Right kidney (tissue), 1 donor: ENCODE measurements at regions not wholly inside any gene's neighbourhood (a gene's known extent, or its start where the extent isn't known, plus 50 kb on each side); places are given as distances from the start of the nearest gene placed in this dataset.
A peak's percentile ranks its signal among the peaks of the same experiment; 100 is the strongest.

ENCODE experiments used
- DNase-seq: peaks from one replicate; pipeline ENCODE4 v3.0.0-alpha.2; 2016

DNA sequence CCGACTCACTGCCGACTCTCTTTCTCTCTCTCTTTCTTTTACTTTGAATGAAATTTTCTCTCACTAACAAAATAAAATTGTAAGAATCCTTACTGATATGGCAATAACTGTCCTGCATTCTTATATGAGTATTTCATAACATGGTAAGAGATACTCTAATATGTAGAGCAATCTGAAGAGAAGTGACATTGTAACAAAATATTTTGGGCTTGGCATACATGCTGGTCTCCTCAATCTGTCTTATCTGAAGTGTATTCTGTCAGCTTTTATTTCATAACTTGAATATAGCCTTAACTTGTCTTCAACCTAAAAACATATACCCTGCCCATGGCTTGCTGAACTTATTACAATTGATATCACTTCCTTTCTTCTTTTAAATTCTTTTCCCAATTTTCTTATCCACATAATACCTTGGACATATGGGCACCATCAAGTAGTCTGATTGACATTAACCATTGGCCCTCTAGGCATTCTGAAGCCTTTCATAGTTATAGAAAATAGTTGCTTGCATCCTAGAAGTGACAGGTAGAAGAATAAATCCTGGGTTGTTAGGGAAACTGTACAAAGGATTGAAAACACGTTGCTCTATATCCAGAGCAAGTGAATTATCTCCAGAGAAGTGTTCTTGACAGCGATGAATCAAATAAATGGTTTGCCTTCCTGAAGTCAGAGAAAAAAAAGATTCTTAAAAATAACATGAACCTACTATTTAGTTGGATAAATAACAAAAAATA, 537.6 kb upstream of the TYRP1 start:
- DNase-seq, result no peak

DNA sequence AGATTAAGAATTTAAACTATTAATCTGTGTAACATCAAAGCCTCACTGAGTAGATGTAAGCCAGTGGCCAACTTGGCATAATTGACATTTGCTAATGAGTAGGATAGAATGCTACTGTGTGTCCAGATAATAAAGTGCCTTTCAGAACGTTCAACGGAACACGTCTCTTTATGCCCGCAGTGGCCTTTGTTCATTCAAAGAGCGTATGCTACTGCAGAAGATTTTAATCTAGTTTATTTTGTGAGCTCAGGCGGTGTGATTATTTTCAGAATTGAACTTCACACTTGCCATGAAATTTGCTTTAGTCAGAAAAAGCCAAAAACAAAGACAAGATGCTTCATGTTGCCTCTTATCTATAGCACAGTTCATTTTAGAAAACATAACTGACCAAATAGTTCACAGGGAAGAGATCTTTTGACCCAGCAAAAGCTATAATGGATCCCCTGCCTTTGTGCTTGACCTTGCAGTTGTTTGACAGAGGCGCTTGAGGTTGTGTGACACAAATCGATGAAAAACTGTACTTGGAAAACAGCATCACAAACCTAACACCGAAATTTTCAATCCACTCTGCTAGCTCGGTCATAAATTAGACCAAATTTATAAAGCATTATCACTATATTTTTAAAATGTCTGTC, 530.9 kb upstream of the TYRP1 start:
- DNase-seq, result no peak

DNA sequence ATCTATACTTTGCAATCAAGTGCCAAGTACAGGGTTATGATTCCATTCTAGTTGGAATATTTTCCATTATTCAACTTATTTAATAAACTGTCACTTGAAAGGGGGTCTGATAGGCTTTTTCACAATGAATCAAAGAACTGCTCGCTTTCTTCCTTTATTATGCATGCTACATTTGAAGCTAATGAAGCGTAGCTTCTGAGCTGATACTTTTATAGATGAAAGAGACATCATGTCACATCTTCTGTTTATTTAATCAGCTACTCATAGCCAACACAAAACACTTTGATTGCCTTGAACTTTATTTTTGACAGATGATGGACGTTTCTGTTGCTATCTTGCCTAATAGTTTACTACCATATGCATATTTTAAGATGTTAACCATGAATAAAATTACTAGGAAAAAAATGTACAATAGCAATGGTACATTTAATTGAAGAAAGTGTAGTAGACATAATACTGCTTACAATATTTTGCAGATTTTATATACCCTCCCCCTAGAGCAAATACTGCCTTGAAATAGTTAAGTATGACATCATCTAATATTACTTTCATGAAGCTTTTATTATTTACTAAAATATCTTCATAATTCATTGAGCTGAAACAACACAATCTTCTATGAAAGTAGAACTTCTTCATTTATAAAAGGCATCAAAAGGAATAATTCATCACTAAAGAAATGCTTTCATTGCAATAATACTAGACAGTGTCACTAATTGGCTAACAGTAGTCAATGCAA, 529.3 kb upstream of the TYRP1 start:
- no peak for DNase-seq

DNA sequence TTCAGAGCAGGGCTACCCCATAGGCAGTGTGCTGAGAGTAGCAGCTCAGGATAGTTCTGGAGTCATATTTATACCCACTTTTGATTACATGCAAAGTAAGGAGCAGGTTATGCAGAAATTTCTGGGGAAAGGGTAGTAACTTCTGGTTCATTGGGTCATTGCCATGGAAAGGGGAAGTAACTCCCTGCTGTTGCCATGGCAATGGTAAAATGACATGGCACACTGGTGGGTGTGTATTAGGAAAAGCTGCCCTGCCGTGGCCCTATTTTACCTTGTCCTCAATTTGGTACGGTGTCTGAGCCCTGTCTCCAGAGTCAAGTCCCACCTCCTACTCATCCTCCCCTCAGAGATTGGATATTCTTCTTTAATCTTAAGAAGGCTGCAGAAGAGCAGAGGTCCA, 526.7 kb upstream of the TYRP1 start:
- no peak for DNase-seq

DNA sequence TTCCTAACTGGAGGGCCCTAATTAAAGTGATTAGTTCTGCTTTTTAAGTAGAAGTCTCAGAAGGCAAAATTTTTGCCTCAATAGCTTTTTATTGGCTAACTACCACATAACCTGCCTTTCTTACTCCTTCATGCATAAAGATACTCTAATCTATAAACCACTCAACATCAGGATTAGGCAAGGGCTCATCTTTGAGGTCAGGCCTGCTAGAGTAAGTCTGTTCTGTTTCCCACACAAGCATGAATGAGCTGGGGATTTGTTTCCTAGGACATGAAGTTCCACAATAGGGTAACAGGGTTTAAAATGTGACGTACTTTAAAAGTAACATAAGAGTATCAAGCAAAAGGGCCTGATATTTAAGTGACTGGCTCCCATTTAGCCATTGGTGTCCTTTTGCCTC, 522.7 kb upstream of the TYRP1 start:
- DNase-seq, result no peak

DNA sequence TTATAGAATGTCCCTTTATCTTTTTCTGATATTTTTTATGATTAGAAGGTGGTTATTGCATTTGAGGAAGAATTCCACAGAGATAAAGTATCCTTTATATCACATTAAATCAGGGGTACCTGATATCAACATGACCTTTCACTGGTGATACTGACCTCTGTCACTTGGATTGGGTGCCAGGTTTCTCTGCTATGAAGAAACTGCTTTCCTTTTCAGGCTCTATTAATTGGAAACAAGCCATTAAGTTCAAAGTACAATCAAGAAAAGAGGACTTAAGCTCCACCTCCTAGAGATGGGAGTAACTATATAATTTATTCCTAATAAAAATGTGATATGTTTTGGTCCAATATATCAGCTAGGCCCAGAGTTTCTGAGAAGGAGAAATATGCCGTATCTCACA, 514.6 kb upstream of the TYRP1 start:
- no peak for DNase-seq

DNA sequence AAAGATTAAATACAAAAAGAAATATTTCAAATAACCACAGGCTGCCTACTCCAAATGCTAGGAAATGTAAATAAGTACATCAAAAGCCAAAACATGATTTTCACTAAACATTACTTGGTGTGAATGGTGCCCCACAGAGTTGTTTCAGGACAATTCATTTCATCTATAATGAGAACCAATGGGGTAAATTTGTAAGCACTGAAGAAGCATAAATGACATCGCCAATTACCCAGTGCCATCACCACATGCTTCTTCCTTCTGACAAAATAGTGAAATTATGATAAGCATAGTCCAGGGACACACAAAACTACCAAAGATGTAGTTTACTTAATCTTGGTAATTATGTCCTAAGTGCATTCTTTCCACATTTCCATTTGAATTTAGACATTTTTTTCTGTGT, 510.4 kb upstream of the TYRP1 start:
- no peak for DNase-seq

DNA sequence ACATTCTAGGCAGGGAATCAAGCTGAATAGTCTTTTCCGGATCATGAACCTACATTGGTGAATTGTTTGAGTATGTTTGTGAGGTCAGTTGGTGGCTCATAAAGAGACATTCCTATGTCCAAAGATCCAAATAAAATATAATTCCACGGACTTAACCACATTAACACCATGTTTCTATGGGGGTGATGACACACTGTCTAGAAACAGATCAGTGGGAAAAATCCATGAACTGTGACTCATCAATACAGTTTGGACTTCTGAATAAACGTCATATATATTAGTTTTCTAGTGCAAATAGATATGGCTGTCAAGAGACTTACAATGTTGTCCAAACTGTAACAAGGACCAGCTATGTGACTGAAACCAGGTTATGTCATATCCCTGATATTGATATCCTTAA, 509.9 kb upstream of the TYRP1 start:
- DNase-seq, result no peak

DNA sequence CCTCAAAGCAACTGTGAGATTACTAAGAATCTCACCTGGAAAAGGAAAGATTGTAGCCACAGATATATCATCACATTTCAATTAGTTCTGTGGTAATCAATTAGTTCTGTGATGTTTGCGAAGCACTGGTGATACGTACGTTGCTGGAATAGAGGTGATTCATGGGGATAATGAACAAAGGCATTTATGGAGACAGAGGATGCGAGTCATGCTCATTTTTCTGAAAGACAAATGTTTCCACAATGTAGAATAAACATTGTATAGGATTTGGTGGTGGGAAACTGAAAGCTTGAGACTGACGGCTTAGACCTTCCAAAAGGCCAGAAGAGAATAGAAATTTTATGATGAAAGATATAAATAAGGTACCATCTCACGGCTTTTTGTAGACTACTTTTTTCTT, 507.3 kb upstream of the TYRP1 start:
- DNase-seq, result no peak

DNA sequence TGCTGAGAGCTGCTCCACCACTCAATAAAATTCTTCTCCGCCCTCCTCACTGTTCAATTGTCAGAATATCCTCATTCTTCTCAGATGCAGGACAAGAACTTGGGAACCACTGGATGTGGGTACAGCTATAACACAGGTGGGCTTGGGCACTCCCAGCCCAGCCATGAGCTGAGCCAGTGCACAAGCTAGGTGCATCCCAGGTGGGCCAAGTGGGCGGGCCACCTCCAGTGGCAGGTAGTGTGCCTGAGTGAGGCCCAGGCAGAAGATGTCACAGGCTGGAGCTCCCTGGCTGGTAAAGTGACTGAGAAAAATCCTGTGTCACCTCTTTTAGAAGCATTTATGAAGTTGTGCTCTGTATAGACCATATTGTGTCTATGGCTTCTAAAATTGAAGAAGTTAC, 501.6 kb upstream of the TYRP1 start:
- no peak for DNase-seq

DNA sequence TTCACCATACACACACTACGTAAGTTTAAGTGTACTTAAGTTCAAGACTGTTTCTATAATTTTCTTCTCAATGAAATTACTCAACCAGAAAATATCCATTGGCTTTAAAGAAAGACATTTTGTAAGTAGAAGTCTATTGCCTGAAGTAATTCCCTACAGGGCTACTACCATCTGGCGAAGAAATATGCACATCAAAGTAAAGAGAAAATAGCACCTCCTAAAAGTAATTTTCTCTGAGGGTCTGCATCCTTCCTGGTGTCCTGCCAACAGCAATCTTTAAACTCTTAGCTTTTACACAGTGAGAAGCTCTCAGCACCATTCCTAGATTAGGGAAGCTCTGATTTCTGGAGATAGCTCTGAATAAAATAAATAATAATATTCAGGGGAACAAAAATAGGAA, 498.5 kb upstream of the TYRP1 start:
- DNase-seq, result no peak

DNA sequence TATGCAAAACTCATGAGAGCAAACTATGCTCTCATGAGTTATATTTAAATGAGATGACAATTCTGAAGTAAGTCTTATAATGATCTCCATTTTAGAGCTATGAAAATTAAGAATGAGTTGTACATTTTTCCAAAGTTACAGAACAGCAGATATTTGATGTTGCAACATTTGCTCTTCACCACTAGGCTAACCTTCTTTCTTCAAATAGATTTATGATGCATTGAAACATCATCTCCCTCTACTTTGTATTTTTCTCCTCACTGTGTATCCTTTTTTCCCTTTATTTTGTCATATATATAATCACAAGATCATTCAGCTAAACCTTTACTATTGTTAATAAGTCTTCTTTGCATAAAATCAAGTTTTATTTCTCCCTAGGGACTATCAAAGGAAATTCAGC, 497.7 kb upstream of the TYRP1 start:
- no peak for DNase-seq

DNA sequence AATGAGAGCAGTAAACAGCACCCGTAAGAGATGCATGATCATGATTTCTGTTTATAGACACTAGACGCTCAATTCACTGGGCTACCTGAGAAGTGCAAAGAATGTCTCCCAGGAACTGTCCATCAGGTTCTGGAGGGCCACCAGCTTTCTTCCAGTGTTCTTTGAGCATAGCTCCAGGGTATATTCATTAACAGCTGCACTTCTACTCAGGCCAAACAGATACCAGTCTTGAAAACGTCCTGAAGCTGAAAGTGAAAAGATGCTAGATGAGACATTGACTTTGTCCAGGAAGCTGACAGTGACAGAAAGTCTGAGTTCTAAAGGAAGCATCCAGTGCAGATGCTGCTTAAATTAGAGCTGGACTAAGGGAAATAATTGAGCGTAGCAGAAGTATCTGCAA, 488.7 kb upstream of the TYRP1 start:
- no peak for DNase-seq

DNA sequence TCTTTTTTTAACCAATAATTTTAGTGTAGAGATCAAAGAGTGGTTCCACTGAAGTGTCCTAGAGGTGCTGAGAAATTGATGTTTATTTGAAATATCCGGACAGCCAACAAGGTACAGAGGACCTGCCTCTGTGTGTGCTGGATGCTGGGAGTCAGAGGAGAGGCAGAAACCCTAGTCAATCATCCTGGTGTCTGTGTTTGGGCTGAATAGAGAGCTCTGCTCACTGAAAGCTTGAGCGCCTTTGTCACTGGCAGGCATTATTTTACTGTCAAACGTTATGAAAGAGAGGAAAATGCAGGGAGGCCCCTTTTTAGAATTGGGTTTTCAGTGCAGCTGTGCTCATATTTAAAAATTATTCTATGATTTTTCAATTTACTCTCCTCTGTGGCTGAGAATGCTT, 480.3 kb upstream of the TYRP1 start:
- no peak for DNase-seq

DNA sequence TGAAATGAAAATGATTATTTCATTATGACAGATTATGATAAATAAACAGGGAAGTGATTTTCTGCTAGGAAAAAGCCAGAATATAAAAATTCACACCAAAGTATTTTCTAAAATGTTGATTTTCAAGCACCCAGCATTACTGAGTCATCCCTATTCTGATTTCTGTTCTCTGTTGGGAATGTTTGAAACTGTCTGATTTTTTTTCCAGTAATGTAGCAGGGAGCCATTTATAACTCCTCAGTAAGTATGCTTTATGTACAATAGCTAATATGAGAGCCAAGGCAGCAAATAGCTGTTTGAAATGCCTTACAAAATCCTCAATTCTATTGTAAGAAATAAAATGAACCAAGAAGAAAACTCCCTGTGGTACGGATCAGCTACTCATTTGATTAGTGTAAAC, 471.7 kb upstream of the TYRP1 start:
- DNase-seq, result no peak

DNA sequence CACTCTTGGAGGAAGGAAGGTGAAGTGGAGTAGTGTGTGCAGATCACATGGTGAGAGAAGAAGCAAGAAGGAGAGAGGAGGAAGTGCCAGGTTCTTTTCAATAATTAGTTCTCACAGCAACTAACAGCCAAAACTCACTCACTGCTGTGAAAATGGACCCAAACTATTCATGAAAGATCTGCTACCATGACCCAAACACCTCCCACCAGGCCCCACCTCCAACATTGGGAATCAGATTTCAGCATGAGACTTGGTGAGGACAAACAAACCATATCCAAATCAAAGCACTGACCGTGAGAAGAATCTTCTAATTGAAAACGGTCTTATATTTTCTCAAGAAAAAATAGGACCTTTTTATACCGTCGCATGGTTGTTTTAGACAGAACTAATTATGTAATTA, 468.7 kb upstream of the TYRP1 start:
- no peak for DNase-seq

DNA sequence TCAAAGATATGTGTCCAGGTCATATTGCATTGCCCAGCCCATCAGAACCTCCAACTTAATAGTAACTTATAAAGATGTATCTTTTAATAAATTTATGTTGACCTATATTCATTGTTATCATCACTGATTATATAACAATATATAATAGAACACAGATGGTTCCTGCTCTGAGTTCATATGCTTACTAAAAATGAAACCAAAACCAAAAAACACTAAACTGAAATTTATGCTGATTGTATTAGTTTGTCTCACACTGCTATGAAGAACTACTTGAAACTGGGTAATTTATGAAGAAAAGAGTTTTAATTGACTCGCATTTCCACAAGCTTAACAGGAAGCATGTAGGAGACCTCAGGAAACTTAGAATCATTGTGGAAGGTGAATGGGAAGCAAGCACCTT, 462.5 kb upstream of the TYRP1 start:
- DNase-seq, result no peak

DNA sequence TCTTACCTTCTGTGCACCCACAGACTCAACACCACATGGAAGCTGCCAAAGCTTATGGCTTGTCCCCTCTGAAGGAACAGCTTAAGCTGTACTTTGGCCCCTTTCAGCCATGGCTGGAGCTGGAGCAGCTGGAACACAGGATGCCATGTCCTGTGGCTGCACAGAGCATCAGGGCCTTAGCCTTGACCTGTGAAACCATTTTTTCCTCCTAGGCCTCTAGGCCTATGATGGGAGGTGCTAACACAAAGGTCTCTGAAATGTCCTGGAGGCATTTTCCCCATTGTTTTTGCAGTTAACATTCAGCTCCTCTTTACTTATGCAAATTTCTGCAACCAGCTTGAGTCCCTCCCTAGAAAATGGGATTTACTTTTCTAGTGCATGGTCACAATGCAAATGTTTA, 461.4 kb upstream of the TYRP1 start:
- no peak for DNase-seq

DNA sequence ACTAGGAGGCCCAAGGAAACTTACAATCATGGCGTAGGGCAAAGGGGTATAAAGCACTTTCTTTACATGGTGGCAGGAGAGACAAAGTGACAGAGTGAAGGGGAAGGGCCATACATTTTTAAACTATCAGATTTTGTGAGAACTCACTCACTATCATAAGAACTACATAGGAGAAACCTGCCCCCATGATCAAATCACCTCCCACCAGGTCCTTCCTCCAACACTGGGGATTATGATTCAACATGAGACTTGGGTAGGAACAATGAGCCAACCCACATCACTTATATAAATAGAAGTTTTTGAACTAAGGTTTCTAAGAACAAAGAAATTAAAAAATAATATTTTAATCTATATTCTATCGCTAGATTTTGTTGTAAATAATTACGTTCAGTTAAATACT, 460.3 kb upstream of the TYRP1 start:
- DNase-seq, result no peak

DNA sequence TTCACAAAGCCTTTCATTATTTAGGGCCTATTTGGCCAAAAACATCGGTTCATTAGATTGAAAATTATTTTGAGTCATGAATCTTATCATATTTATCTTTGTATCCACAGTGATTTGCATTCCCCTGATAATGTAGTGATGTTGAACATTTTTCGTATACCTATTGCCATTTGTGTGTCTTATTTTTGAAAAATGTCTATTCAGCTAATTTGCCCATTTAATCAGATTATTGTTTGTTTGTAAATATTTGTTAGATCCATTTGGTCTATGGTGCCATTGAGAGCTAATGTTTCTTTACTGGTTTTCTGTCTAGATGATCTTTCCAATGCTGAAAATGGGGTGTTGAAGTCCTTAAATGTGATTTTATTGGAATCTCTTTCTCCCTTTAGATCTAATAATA, 439.2 kb upstream of the TYRP1 start:
- no peak for DNase-seq

DNA sequence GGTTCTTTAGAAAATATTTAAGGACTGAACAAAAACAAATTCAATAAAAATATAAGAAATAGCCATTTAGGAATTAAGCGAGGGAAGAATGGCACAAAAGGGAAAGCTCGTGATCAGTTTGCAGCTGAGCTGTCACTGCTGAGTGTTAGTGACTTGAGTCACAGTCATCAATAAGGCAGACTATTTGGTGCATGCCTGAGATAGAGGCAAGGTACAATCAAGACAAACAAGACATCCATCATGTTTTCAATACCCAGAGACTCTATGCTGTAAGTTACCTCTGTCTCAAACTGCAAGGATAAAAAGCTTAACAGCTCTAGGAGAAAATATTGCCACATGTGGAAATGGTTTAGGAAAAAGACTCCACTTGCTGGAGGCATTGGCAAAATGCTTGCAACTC, 426.4 kb upstream of the TYRP1 start:
- no peak for DNase-seq

DNA sequence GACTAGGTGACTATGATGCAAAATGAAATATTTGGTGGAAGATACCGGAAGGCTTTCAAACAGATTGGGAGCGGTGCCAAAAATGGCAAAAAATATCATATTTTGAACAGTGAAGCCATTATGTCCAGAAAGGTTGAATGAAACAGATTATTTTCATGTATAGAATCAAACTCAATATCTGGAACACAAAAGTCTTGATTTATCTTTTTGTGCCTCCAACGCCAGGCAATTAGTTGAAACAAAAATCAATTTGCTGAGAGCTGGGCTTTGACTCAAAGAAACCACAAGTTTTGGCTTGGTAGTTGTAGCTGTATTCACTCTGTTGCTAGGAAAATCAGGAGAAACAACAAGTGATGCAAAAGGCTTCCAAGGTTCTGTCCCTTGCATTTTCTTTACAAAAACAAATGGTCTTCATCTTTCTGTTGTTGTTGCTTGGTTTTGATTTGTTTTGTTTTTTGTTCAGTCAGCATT, 421.7 kb upstream of the TYRP1 start:
- DNase-seq, result no peak

DNA sequence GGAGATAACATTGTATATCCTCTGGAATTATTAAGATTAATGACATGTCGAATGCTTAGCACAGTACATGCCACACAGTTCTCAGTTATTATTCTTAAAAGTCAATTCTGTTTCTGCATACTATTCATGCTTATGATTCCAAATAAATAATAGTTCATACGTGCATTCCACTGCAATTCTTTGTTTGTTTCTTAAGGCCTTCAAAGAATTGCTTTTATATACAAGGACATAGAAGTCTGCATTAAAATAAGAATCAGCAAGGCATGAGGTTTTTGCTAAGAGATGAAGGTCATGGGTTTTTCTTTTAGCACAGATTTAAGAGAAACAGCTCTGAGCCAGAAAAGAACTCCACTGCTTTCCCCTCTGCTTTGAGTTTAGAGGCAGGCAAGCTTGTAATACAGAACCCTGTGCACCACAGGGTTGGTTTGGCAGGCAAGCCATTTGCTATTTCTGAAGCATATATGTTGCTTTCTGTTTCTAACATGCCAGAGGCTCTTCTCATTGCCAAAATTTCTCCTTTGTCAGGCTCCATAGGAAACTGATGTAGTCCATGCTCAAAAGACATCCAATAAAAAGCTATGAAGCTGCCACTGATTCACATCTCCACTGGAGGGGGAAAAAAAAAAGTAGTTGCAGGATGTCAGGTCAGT, 420.6 kb upstream of the TYRP1 start:
- DNase-seq, result peak; percentile 19
